Bone marrow (tissue), 2 donors: ENCODE measurements at regions not wholly inside any gene's neighbourhood (a gene's known extent, or its start where the extent isn't known, plus 50 kb on each side); places are given as distances from the start of the nearest gene placed in this dataset.

Experiments used
- DNase-seq, 2 donors: peaks; one replicate each; lab custom pipeline; 2025; lab: John Stamatoyannopoulos, UW

GRCh38 chr11:45436966-45437365 is 150.8 kb upstream of the SYT13 start:
- DNase-seq, result no peak

GRCh38 chr11:45436118-45436517 is 150.0 kb upstream of the SYT13 start:
- DNase-seq, result no peak

DNA sequence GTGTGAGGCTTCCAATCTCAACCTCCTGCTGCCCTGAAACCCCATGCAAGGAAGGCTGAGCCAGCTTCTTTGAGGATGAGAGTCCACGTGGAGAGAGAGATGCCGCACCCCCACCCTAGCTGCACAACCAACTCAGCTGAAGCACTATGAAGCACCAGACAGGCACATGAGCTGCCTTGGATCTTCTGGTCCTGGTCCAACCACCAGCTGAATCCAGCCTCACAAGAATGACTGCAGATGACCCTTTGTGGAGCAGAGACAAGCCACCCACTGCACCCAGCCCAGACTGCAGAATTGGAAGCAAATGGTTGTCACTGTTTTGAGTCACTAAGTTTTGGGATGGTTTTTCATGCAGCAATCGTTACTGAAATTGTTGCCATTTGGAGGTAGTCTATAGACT is 149.6 kb upstream of the SYT13 start:
- DNase-seq, result no peak

GRCh38 chr11:45432910-45433309 is 146.8 kb upstream of the SYT13 start:
- no peak for DNase-seq

DNA sequence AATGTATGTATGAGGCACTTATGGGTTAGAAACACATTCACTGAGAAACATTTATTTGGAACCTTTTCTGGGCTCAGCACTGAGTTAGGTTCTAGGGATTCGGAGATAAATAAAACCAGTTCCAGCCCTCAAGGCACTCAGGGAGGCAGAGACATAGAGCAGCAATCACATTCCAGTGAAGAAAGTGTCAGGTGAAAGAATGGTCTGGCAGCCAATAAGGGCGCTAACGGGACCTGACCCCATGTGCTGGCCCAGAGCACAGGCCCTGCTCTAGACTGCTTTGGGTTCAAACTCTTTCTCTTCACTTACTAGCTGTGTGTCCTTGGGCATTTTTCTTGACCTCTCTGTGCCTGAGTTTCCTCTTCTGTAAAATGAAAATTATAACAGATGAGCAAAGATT is 146.0 kb upstream of the SYT13 start:
- DNase-seq, result no peak

DNA sequence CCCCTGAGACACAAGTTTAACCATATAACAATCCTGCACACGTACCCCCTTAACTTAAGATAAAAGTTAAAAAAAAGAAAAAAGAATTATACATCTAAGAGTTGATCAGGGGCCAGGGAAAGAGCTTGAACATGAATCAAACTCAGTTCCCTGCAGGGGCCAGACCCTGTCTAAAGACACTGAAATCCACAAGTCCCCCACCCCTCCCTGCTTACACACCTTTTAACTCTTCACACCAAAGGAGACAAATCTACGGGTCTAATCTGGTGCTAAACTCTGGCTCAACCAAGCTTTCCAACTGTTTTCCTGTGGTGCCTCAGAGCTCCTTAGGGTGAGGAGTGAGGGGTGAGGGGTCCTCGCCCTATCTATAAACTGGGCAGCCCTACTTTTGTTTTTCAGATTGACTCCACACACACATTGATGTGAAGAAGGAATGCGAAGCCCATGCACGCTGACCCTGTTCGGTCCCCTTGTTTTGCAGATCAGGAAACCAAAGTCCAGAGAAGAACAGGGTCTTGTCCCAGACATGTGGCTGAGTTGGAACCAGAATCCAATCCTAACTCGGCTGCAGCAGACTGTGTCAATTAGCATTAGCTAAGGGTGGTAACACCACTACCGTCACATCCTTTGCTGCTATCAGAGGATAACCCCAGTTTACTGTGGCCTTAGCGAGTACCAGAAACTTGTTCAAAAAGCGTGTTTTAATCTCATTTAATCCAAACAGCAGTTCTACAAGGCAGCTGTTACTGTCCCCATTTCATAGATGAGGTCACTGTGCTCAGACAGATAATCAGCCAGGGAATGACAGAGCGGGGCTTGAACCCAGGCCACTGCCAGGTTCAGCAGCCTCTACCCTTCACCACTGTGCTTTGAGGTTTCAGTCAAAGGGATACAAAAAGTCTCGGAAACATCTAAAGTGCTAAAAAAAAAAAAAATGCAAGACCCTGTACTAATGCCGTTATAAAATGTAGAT is 145.2 kb upstream of the SYT13 start:
- no peak for DNase-seq

DNA sequence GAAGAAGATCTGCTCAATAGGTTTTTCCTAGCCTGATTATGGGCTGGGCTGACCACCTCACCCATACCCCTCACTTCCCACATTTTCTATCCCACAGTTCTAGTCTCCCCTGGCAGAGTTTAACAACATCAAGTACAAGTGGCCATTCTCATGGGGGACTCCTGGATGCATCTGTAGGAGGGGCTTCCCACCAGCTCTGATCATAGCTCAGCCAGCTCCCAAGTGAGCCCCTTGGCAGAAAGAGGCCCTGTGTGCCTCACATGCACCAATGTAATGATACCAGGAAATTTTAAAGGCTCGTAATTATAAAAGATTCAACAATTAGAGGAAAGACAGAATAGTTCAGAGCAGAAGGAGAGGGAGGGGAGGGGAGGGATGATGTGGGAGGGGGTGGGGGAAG is 144.2 kb upstream of the SYT13 start:
- no peak for DNase-seq

DNA sequence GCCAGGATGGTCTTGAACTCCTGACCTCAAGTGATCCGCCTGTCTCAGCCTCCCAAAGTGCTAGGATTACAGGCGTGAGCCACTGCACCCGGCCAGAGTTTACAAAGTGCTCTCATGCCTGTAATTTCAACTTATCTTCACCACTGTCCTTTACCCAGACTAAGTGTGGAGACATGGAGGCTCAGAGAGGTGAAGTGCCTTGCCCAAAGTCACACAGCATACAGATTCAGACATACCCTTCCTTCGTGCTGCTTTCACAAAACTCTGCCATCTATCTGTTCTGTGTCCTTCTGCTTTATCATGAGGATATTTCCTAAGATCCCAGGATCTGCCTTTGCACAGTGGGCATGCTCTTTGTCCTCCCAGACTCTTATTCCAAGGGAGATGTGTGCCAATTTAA is 143.6 kb upstream of the SYT13 start:
- DNase-seq, result no peak

DNA sequence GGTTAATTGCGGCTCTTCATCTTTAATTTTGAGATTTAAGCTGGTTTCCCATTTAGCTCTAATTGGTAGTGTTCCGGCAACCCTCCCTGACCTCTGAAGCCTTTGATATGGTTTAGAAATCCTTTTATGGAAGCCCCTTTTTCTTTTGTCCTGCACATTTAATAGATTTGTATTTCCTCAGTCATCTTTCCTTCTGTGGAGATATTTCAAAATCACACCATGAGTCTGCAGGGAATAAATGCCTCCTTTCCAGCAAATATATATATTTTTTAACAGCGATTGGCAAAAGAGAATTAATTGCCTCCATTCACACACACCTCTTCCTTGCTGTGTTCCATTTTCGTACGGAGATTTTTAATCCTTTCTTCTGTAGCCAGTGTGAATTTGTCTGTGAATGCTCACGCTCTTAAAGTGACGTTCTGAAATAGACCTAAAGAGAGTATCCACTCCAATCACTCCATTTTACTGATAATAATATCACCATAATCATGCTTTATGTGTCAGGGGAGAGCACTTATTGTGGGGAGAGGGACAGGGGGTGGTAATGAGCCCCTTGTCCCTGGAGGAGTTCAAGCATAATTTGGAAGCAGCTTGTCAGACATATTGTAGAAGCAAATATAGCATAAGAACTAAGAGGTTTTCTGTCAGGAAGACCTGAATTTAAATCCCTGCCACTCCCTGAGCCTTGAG is 142.5 kb upstream of the SYT13 start:
- no peak for DNase-seq

GRCh38 chr11:45428116-45428515 is 142.0 kb upstream of the SYT13 start:
- DNase-seq, result no peak

GRCh38 chr11:45424411-45425180 is 138.5 kb upstream of the SYT13 start:
- no peak for DNase-seq

DNA sequence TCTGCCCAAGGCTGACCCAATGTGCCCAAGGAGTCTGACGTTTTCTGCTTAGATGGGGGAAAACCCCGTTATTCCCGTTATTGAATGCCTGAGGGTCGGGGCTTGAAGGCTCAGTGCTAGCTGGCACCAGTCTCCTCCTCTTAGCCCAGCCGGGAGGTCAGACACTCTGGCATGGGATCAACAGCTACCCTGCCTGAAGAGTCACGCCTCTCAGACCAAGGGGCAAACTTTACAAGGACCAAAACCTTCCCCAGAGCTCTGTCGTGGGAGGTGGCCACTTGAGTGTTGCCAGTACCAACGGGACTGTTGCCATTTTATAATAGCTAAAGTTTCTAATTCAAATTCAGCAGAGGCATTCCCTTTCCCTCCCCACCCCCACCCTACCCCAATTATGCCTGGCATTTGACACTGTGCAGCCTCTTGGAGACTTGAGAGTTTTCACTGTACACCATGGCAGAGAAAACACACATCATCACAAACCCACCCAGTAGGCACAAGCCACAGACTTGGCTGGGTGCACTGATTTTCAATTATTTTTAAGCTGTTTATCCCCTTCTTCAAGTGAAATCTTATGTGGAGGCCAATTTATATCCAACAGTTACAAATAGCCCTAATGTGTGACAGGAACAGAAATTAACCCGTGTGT is 137.5 kb upstream of the SYT13 start:
- DNase-seq, result no peak

DNA sequence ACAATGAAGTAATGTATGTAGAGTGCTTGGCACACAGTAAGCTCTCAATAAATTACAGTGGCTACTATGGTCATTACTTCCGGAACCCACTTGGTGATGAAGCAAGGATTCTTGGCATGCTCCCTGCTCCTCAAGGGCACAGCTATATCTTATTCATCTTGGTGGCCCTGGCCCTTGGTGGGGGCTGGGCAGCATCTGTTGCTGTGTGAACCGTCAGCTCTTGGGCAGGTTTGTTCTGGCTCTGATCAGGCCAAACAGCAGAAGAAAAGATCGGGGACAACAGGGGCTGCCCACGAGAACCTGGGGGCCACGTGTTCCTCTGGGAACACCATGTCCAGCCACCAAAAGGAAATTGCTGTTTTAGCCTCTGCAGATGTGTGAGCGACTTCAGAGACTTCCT is 136.9 kb upstream of the SYT13 start:
- DNase-seq, result no peak

DNA sequence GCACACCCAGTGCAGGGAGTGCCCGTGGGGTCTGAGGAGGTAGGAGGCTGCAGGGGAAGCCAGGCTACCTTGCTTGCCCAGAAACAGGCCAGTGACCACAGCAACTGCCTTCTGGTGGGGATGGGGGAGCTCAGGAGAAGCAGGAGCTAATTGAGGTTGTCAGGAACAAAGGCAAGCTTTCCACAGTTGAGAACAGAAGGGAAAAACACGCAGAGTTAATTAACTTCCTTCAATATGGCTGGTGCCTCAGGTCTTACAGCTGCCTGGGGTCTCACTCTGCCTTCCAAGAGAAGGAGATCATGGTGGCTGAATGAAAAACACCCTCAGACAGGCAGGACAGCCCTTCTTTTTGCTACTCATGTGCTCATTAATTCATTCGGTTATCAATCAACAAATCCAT is 127.9 kb upstream of the SYT13 start:
- no peak for DNase-seq

- DNase-seq, result no peak
Measured at GRCh38 chr11:45413156-45413858, 127.2 kb upstream of the SYT13 start.

DNA sequence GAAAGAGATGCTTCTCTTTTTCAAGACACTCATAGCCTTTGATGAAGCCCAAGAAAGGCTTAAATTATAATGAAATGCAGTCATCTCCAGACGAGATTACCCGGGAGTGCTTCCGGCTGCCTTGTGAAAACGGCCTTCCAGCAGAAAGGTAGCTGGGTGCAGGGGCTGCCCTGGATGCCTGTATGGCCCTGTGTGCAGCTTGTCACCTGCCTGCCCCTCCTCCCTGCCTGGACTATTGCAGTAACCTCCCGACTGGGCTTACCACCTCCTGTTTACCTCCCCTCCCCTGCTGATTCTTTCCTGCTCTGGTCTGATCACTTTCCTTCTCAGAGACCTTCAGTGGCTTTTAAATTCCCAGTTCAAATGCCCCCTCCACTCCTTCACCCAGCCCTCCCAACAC is 126.4 kb upstream of the SYT13 start:
- no peak for DNase-seq

- no peak for DNase-seq
Measured at GRCh38 chr11:45412051-45412471, 125.9 kb upstream of the SYT13 start.

- DNase-seq, result no peak
Measured at GRCh38 chr11:45411228-45411946, 125.2 kb upstream of the SYT13 start.

DNA sequence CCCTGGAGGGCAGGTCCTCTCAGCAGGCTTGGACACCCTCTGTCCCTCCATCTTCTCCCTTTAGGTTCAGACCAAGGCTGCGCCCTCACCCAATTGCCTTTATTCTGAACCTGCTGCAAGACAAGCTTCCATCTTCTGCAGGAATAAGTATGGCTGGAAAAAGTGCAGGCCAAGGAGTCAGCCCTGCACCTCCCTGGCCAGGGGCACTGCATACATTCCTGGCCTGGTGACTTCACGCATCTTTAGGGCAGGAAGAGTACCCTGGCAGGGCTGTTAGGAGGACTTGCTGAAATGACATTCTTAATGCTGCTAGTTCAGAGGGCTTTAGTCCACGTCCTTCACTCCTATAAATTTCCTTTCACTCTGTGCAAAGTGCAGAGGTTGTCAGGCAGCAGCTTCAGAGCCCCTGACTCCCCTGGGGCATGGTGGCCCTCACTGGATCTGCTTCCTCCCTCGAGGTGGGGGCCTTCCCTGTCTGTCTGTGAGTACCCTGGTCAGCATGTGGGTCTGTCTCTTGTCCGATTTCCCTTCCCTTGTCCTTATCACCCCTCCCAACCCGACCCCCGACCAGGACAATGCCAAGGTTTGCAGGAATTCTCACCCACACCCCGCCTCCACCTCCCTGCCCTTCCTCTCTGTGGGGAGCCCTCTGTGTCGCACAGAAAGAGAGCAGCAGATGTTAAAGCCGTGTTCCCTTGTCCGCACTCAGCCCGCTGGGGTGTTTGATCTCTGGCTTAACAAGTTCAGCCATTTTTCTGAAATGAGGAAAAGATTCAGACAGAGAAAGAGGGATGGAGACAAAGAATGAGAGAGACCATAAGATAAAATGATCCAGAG is 124.5 kb upstream of the SYT13 start:
- DNase-seq, result no peak

DNA sequence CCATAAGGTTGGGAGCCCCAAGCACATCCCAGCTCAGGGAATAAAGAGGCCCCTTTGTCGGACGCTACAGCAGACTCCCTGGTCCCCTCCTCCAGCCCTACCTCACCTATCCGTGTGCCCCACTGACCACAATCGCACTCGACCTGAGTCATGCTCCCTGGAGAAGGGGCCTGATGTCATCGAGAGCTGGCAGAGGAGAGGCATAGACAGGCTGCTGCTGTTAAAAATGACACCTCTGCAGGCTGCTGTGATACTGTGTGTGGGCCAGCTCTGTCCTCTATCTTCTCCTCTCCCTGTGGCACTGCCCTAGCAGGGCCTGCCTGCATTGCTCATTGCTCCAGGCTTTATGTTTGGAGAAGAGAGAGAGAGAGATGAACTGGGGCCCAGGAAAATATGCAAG is 123.4 kb upstream of the SYT13 start:
- no peak for DNase-seq
